Stomach (tissue), 8 donors: ENCODE measurements at regions not wholly inside any gene's neighbourhood (a gene's known extent, or its start where the extent isn't known, plus 50 kb on each side); places are given as distances from the start of the nearest gene placed in this dataset.

ENCODE experiments used
- DNase-seq, 2 donors: peaks; one replicate each; pipeline versions ENCODE4 v3.0.0 to v3.0.0-alpha.2; 2013 to 2019
- H3K27ac ChIP-seq, 5 donors: fragments of 200-600 bp in 4 of 5; sonication (generic) in 4 of 5; one replicate each; pipeline ENCODE4 v1.5.1; 2013 to 2019; ENCODE audit warnings: mild to moderate bottlenecking in 1 of 5, moderate library complexity in 1 of 5
- H3K27me3 ChIP-seq, 3 donors: fragments of 200-600 bp; sonication (generic); one replicate each; pipeline ENCODE4 v1.5.1; 2017 to 2019; ENCODE audit warnings: mixed run types in 1 of 3
- H3K36me3 ChIP-seq, 4 donors: fragments of 200-600 bp; sonication (generic); 1 replicate in 3 of 4; 2 replicates in 1 of 4; pipeline ENCODE4 v1.5.1; 2016 to 2019
- H3K4me1 ChIP-seq, 4 donors: fragments of 200-600 bp; sonication (generic); one replicate each; pipeline ENCODE4 v1.5.1; 2016 to 2019
- H3K4me3 ChIP-seq, 4 donors: fragments of 200-600 bp; sonication (generic) in 3 of 4; one replicate each; pipeline ENCODE4 v1.5.1; 2016 to 2019; ENCODE audit warnings: mild to moderate bottlenecking in 1 of 4
- H3K9me3 ChIP-seq, 4 donors: fragments of 200-600 bp; sonication (generic); one replicate each; pipeline ENCODE4 v1.5.1; 2016 to 2019
- EP300 ChIP-seq: sonication (generic); formaldehyde crosslinking; IDR thresholded peaks from one replicate; pipeline ENCODE4 v1.6.1; 2017; ENCODE audit warnings: antibody characterized with exemption
- POLR2A ChIP-seq, 4 donors: fragments of 450-650 bp; IDR thresholded peaks; one replicate each; pipeline ENCODE4 v1.6.1; 2016; ENCODE audit warnings: antibody characterized with exemption in 4 of 4, control low read depth in 2 of 4, mild to moderate bottlenecking in 1 of 4, moderate library complexity in 1 of 4
- POLR2AphosphoS5 ChIP-seq, 3 donors: sonication (generic); formaldehyde crosslinking; IDR thresholded peaks; one replicate each; pipeline ENCODE4 v1.6.1; 2016; ENCODE audit warnings: antibody characterized with exemption in 3 of 3
- WGBS, 5 donors: extraction: QIAGEN DNeasy Blood & Tissue Kit in 3 of 5; methylation state at CpG; one replicate each; pipeline versions ENCODE4 v1.1.5 to v1.1.7; 2013 to 2018; 5-methylcytosine and 5-hydroxymethylcytosine counted together
- intact Hi-C: fragments of 100-400 bp; cut with DNase I; formaldehyde crosslinking; loops from one replicate; pipeline ENCODE4 v1.15.1; 2023; ENCODE audit warnings: low total_unique reads
- TF ChIP-seq, protein P1 (sequence below), 7 experiments: fragments of 450-650 bp in 4 of 7; fragments of 200-600 bp in 3 of 7; sonication (generic) in 3 of 7; IDR thresholded peaks; one replicate each; pipeline ENCODE4 v1.5.1; 2016 to 2019; ENCODE audit warnings: antibody characterized with exemption in 7 of 7, control low read depth in 2 of 7, mild to moderate bottlenecking in 1 of 7
- donor health status: healthy with polysubstance abuse.
- donor health status: Bipolar disorder and iron deficiency.
- donor health status: healthy.

DNA sequence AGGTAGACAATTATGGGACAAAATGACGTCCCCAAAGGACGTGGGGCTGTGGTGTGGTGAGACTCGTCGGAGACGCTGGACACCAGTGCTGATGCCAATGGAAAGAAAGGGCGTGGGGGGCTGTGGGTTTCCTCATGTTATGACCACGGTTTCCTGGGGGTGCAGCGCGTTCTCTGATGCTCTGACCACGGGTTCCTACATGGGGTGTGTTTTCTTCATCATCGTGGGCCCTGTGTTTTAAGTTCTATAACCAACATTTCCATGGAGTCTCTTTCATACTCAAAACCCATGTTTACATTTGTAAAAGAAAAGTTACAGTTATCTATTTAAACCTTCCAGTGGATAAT, 141.6 kb downstream of the RTP5 start:
- H3K27me3 ChIP-seq, result peaks cover 0 to 9% (median 0%) of the 10 kb centered on the region in 3 donors
- no peak overlapping the region for H3K27ac ChIP-seq
- no peak for TF ChIP-seq POLR2A (IDR thresholded peaks at IDR 0.05)
- no peak for DNase-seq
- H3K9me3 ChIP-seq, result no peaks in the 10 kb centered on the region
- H3K36me3 ChIP-seq, result no peaks in the 10 kb centered on the region
- 50 to 61% (median 56%) methylated on average over 11 of the region's 11 CpGs for WGBS, 5 donors
- H3K4me1 ChIP-seq, result no peaks in the 10 kb centered on the region
- H3K4me3 ChIP-seq, result no peak overlapping the region
- intact Hi-C loops, result no loop called here

GRCh38 chr2:242011516-242011915, 142.0 kb downstream of the RTP5 start:
- Histone ChIP-seq H3K27me3 (peaks cover 0 to 9% (median 0%) of the 10 kb centered on the region in 3 donors), H3K4me1 (no peaks in the 10 kb centered on the region), H3K4me3 (no peak overlapping the region), H3K9me3 (no peaks in the 10 kb centered on the region), H3K27ac (no peak overlapping the region), H3K36me3 (no peaks in the 10 kb centered on the region)
- intact Hi-C loops, result no loop called here
- 65 to 81% (median 71%) methylated on average over 12 of the region's 12 CpGs for WGBS, 5 donors
- TF ChIP-seq EP300, result no peak
- TF ChIP-seq, protein P1, sequence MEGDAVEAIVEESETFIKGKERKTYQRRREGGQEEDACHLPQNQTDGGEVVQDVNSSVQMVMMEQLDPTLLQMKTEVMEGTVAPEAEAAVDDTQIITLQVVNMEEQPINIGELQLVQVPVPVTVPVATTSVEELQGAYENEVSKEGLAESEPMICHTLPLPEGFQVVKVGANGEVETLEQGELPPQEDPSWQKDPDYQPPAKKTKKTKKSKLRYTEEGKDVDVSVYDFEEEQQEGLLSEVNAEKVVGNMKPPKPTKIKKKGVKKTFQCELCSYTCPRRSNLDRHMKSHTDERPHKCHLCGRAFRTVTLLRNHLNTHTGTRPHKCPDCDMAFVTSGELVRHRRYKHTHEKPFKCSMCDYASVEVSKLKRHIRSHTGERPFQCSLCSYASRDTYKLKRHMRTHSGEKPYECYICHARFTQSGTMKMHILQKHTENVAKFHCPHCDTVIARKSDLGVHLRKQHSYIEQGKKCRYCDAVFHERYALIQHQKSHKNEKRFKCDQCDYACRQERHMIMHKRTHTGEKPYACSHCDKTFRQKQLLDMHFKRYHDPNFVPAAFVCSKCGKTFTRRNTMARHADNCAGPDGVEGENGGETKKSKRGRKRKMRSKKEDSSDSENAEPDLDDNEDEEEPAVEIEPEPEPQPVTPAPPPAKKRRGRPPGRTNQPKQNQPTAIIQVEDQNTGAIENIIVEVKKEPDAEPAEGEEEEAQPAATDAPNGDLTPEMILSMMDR (IDR thresholded peaks at IDR 0.05), result no peak
- no peak for TF ChIP-seq POLR2A (IDR thresholded peaks at IDR 0.05)
- TF ChIP-seq POLR2AphosphoS5 (IDR thresholded peaks at IDR 0.05), result no peak
- DNase-seq, result no peak

DNA sequence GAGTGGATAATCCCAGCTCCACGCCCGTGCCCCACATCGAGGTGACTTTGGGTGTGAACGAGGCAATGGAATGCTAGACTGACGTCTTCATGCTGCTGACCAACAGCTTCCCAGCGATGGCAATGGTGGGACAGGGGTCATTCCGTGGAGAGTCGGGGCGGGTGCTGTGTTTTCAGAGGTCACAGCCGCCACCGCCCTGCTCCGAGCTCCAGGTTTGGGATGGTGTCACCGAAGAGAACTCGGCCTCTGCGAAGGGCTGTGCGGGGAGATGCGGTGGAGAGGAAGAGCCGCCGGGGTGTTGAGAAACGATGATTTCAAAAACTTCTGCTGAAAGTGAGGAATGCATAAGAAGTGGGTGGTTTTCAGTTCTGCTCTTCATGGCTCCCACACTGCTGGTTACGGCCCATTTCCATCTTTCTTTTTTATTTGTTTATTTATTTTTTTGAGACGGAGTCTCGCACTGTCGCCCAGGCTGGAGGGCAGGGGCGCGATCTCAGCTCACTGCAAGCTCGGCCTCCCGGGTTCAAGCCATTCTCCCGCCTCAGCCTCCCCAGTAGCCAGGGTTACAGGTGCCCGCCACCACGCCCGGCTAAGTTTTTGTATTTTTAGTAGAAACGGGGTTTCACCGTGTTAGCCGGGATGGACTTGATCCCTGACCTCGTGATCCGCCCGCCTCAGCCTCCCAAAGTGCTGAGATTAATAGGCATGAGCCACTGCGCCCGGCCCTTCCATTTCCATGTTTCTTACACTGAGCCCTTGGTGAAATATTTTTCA, 142.6 kb downstream of the RTP5 start:
- Histone ChIP-seq H3K36me3 (no peaks in the 10 kb centered on the region), H3K27me3 (peaks cover 0 to 9% (median 0%) of the 10 kb centered on the region in 3 donors), H3K4me1 (no peaks in the 10 kb centered on the region), H3K9me3 (no peaks in the 10 kb centered on the region), H3K27ac (no peak overlapping the region), H3K4me3 (no peak overlapping the region)
- 85 to 87% (median 85%) methylated on average over 40 of the region's 40 CpGs for WGBS, 5 donors
- intact Hi-C loops, result no loop called here
- TF ChIP-seq EP300, result no peak
- no peak for TF ChIP-seq POLR2A (IDR thresholded peaks at IDR 0.05)
- TF ChIP-seq, protein P1 (IDR thresholded peaks at IDR 0.05), result no peak
- TF ChIP-seq POLR2AphosphoS5 (IDR thresholded peaks at IDR 0.05), result no peak
- no peak for DNase-seq

DNA sequence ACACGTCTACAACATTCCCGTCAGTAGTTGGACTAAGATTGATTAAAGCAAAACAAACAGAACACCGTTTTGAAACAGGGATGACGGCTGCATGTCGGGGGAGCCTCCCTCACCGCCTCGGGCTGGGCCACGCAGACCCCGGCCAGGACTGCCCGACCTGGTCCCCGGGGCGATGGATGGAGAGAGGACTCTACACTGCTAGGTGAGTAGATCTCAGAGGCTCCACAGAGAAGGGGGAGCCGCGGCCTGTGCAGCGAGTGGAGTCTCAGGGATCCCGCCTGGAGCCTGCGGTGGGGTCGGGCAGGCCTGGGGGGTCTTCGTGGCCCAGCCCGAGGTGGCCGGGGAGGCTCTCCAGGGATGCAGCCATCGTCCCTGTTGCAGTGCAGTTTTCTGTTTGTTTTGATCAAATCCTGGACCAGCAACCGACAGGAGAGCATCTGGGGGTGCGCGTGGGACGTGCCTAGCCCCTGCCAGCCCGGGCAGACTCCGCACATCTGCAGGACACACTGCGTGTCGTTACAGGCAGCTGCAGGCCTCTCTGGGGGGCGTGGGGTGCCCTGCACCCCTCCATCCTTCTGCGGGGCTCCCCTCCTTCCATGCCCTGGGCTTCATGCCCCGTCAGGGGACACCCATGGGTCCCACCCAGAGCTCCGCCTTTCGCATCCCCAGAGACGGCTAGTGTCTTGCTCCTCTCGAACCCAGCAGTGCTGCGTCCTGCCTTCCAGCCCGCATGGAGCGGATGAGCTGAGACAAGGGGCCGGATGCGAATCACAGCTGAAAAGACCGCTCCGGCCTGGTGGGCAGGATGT, 143.6 kb downstream of the RTP5 start:
- H3K4me1 ChIP-seq, result no peaks in the 10 kb centered on the region
- H3K36me3 ChIP-seq, result no peaks in the 10 kb centered on the region
- no peak for TF ChIP-seq EP300
- no peak for TF ChIP-seq POLR2AphosphoS5 (IDR thresholded peaks at IDR 0.05)
- TF ChIP-seq, protein P1 (IDR thresholded peaks at IDR 0.05), result no peak
- TF ChIP-seq POLR2A (IDR thresholded peaks at IDR 0.05), result no peak
- no peak overlapping the region for H3K27ac ChIP-seq
- H3K9me3 ChIP-seq, result no peaks in the 10 kb centered on the region
- 73 to 79% (median 78%) methylated on average over 18 to 44 of the region's 44 CpGs for WGBS, 5 donors
- H3K4me3 ChIP-seq, result no peak overlapping the region
- intact Hi-C loops, result no loop called here
- peaks cover 0 to 9% (median 0%) of the 10 kb centered on the region in 3 donors for H3K27me3 ChIP-seq
- no peak for DNase-seq
